HG02852 (cell line): ENCODE measurements at regions not wholly inside any gene's neighbourhood (a gene's known extent, or its start where the extent isn't known, plus 50 kb on each side); places are given as distances from the start of the nearest gene placed in this dataset.

Experiments used
- ATAC-seq: cut with Tn5 transposase; IDR thresholded peaks from one replicate; pipeline ENCODE4 v1.9.1; 2021; ENCODE audit warnings: mild to moderate bottlenecking, moderate library complexity; ENCODE audit not compliant: unreplicated experiment

GRCh38 chr9:91065231-91066041 lies 263.8 kb downstream of the SYK start:
- no peak for ATAC-seq

DNA sequence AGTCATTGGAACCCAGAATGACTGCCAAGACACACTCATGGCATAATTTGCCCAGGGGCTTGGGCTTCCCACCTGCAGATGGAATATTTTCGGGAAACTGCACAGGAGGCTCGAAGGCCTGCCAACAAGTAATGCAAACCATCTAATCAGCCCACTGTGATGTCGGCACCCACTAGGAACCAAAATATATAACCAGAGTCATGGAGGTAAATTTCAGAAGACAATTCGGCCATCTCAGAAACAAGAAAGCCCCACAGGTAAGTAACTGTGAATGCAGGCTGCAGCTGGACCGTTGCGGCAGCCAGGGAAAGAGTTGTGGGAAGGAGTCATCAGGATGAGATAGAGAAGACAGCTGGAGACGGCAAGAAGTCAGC lies 264.4 kb downstream of the SYK start:
- ATAC-seq: no peak

- no peak for ATAC-seq
Measured at GRCh38 chr9:91066856-91067255, 265.2 kb downstream of the SYK start.

GRCh38 chr9:91067306-91067860 lies 265.8 kb downstream of the SYK start:
- ATAC-seq: no peak

DNA sequence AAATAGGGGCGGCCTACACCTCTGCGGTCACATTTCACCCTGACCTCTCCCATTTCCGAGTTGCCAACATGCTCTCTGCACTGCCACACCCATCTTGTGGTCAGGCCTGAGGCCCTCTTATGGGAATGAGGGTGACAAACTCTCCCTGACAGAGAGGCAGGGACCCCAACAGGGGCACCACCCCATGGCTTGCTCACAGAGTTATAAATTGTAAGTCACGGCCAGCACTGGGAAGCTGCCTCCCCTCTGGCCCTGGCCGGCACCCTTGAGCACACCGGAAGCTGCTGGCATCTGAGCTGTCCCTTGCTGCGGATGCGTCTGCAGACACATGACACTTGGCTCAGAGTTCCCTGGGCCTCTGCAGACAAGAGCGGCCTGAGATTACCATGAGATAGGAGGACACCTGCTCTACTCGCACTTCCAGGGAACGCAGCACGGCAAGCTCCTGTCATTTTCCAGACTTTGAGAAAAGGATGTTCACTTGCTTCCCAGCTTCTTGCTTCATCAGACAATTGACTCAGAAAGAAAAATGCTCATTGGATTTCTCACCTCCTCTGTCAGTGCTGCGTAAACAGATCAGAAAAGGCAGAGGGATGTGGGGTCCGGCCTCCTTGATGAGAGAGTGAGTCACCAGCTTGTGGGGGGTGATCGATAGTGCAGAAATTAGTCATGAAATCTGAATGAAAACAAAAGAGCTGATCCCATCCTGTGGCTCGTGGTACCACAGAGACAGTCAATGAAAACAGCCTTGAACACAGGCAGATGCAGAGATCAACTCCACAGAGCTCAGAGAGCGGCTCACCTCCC lies 269.8 kb downstream of the SYK start:
- no peak for ATAC-seq

- ATAC-seq: no peak
Measured at GRCh38 chr9:91073049-91073810, 271.6 kb downstream of the SYK start.

GRCh38 chr9:91073811-91074771 lies 272.5 kb downstream of the SYK start:
- no peak for ATAC-seq

DNA sequence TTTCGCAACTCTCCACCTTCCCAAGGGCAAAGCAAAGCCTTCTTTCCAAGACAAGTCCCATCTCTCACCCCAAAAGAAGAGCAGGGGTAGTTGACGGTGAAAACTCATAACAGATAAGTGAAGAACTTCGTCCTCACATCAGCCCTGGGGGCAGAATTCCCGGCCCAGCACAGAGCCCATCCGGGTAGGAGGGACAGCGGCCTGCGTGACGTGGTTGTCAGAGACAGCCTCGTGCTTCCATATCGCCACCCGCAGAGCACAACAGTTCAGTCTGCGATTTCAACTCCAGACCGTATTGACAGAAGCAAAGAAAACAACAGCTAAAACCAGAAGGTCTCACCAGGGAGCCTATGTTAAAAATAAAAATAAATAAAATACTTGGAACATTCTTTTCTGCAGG lies 273.2 kb downstream of the SYK start:
- ATAC-seq: no peak

- no peak for ATAC-seq
Measured at GRCh38 chr9:91075279-91075678, 273.7 kb downstream of the SYK start.

- no peak for ATAC-seq
Measured at GRCh38 chr9:91077624-91078368, 276.2 kb downstream of the SYK start.

DNA sequence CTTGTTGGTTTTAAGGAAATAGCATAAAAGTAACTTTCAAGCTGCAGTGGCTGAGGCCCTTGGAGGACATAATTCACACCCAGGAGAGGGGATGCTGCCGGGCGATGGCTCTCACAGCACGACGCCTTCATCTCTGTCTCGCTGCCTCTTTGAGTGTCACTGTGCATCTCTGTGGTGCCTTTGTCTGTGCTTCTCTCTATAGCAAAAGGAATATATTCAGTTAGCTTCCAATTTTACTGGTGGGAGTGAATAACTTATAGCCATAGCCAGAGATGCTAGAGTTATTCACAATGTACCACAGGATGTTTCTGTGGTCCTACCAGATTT lies 276.7 kb downstream of the SYK start:
- ATAC-seq: no peak

DNA sequence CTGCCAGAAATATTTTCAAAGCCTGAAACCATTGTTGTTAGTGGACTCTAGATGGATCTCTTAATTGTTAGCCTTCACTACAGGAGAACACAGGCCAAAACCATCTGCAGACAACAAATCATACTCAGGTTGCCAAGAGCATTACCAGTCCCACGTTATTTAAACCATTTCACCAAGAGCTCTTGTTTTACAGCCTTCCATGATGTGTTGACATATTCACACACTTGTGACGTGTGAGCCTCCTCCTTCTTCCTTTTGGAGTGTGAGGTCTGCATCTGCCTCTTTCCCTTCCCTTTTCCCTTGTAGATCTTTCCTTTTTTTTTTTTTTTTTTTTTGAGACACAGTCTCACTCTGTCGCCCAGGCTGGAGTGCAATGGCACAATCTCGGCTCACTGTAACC lies 279.0 kb downstream of the AUH start:
- ATAC-seq: no peak

DNA sequence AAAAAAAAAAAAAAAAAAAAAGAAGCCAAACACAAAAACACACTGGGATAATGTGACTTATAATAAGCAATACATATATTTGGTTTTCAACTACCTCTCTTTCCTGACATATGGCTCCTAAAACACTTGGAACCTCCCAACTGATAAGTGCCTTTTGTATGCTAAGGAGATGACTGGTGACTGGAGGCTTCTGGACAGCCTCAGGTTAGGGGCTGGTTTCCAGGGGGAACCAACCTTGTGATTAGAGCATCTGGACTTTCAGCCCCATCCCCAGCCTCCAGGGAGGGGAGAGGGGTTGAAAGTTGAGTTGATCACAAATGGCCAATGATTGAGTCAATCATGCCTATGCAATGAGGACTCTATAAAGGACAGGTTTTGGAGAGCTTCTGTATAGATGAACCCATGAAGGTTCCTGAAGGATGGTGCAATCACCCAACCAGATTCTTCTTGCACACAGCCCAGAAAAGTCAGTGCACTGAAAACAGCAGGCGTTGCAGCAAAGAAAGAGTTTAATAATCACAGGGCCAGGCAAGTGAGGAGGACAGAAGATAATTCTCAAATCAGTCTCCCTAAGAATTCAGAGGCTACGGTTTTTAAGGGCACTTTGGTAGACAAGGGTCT lies 276.7 kb downstream of the AUH start:
- no peak for ATAC-seq

DNA sequence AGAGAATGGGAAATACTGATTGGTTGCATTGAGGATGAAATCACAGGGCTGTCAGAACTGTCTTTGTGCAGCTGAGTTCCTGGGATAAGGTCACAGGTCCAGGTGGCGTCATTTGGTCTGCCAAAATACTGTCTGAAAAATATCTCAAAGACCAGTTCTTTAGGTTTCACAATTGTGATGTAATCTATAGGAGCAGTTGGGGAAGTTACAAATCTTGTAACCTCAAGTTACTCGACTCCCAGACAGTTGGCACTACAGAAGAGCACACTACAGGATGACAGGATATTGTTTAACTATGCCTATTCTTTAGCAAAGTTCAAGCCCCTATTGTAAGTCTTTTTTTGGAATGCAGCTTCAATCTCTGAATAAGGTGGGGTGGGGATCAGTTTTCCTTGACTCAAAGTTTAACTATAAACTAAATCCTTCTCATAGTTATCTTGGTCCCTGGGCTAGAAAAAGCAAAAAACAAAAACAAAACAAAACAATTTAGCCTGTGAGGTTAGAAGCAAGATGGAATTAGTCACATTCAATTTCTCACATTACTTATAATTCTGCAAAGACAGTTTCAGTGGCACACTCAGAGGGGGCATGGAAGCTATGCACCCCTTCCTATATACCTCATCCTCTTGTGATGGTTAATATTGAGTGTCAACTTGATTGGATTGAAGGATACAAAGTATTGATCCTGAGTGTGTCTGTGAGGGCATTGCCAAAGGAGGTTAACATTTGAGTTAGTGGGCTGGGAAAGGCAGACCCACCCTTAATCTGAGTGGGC lies 276.0 kb downstream of the AUH start:
- no peak for ATAC-seq

DNA sequence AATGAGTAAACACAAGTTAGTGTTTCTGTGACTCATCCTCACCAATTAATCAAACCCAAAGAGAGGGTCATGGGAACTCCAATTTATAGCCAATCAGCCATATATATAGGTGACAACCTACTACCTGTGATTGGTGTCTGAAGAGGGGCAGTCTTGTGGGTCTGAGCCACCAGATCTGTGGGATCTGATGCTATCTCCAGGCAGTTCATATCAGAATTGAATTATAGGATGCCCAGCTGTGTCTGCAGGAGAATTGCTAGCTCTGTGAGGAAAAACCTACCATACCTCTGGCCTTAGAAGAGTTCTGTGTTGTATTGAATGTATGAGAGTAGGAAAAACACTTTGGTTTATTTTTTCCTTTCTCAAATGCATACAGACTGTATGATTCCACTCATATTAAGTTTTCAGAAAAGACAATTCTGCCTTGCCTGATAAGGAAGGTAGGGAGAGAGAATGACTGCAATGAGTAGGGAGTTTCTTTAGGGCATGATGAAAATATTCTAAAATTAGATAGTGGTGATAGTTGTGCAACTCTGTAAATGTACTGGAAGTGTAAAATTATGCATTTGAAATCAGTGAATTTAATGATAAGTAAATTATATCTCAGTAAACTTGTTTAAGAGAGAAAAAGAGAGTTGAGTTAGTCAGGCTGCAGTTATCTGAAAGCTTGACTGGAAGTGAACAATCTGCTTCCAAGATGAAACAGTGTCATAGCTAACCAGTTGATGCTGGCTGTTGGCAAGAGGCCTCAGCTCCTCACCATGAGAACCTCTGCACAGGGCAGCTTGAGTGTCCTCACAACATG lies 274.9 kb downstream of the AUH start:
- no peak for ATAC-seq

- no peak for ATAC-seq
Measured at GRCh38 chr9:91087462-91087759, 274.3 kb downstream of the AUH start.

DNA sequence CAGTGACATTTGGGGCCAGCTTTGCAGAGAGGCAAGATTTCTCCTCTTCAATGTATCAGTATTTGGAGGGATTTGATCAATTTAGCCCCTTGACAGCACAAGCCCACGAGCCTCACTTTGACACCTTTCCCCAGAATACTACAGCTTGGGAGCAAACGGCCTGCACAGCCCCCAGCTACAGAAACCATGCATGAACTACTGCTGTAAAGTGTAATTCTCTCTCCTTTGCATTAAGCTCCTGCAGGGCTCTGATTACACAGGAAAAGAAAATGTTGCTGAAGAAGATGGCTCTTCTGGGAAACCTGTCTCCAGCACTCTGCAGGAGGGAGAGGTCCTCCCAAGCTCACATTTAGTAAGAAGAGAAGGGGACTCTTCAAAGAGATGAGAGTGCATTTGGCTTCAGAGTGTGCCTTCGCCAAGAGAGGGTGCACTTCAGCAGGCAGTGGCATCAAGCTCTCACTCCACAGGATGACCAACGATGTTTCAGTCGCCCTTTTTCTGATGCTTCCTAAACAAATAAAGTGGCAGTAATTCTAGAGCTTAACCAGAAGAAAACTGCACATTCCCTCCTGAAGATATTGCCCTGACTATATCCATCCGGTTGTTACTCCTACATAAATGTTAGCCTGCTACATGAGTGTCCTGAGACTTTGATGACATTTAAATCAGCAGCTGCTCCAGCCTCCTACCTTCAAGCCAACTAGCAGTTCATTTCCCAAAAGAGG lies 272.2 kb downstream of the AUH start:
- ATAC-seq: no peak
